OCI-LY3 (cell line): ENCODE measurements at regions not wholly inside any gene's neighbourhood (a gene's known extent, or its start where the extent isn't known, plus 50 kb on each side); places are given as distances from the start of the nearest gene placed in this dataset.

ENCODE experiments used
- CTCF ChIP-seq: fragments of 200-600, 300-600 bp; sonication (generic); IDR thresholded peaks from 2 replicates; pipeline ENCODE4 v1.5.1; 2014; ENCODE audit warnings: antibody characterized with exemption, low read length, low read depth
- EZH2phosphoT487 ChIP-seq: fragments of 200-600 bp; shearing (Covaris generic); IDR thresholded peaks from 2 replicates; pipeline ENCODE4 v1.6.1; 2018; ENCODE audit warnings: antibody characterized with exemption, mixed run types, low read depth

- TF ChIP-seq CTCF (no peak), EZH2phosphoT487 (no peak)
Observed at GRCh38 chr10:125482108-125482507, 200.9 kb downstream of the TEX36 start.
